IMR-90 (cell line): ENCODE measurements at regions not wholly inside any gene's neighbourhood (a gene's known extent, or its start where the extent isn't known, plus 50 kb on each side); places are given as distances from the start of the nearest gene placed in this dataset.

Experiments
- ATAC-seq: fragments of 200-7000 bp; cut with Tn5 transposase; 2 replicates; pipeline ENCODE4 v1.9.1; 2020; ENCODE audit warnings: low read depth, mild to moderate bottlenecking, moderate library complexity
- BruUV-seq: library from RNA; stranded (reverse); fragments of 400-500 nt; replicated peaks from 2 replicates; lab custom pipeline; 2021; lab: Mats Ljungman, UMichigan
- CTCF ChIA-PET: fragments of 300-600 bp; formaldehyde crosslinking; extraction: SDS; loops from one replicate; lab custom pipeline; 2021; ENCODE audit warnings: antibody characterized with exemption; lab: Yijun Ruan, JAX
- POLR2A ChIA-PET: fragments of 300-600 bp; sonication (Branson Sonifier 250); formaldehyde crosslinking; loops from one replicate; lab custom pipeline; 2022; ENCODE audit warnings: antibody characterized with exemption; ENCODE audit not compliant: unreplicated experiment; lab: Charles Lee
- DNase-seq: peaks from one replicate; pipeline ENCODE4 v3.0.0; 2013
- H2AFZ ChIP-seq: replicated peaks from 2 replicates; pipeline ENCODE3; 2013; ENCODE audit warnings: low read length, mild to moderate bottlenecking; ENCODE audit not compliant: poor library complexity
- H2AK5ac ChIP-seq: 2 replicates; pipeline ENCODE4 v1.6.1; 2013; ENCODE audit warnings: low read depth, low read length, inconsistent platforms
- H2AK9ac ChIP-seq: replicated peaks from 2 replicates; pipeline ENCODE3; 2013; ENCODE audit warnings: mild to moderate bottlenecking, low read depth, low read length, moderate library complexity; ENCODE audit not compliant: poor library complexity
- H2BK120ac ChIP-seq: 2 replicates; pipeline ENCODE4 v1.6.1; 2013; ENCODE audit warnings: low read depth, low read length, inconsistent platforms
- H2BK15ac ChIP-seq: 3 replicates; pipeline ENCODE4 v1.6.1; 2013; ENCODE audit warnings: low read depth, low read length, inconsistent platforms
- H2BK20ac ChIP-seq: 2 replicates; pipeline ENCODE4 v1.6.1; 2013; ENCODE audit warnings: low read depth, mild to moderate bottlenecking, inconsistent platforms, low read length, moderate library complexity
- H2BK5ac ChIP-seq: 2 replicates; pipeline ENCODE4 v1.6.1; 2013; ENCODE audit warnings: mild to moderate bottlenecking, low read depth, low read length, inconsistent platforms; ENCODE audit not compliant: poor library complexity, severe bottlenecking
- H3K14ac ChIP-seq: replicated peaks from 2 replicates; pipeline ENCODE4 v1.6.1; 2013; ENCODE audit warnings: low read depth, low read length, inconsistent platforms
- H3K18ac ChIP-seq: 2 replicates; pipeline ENCODE4 v1.6.1; 2013; ENCODE audit warnings: low read depth, low read length, control low read depth
- H3K23ac ChIP-seq: 2 replicates; pipeline ENCODE4 v1.6.1; 2013; ENCODE audit warnings: low read depth, low read length, inconsistent platforms
- H3K27ac ChIP-seq: 2 replicates; pipeline ENCODE4 v1.5.1; 2013; ENCODE audit warnings: mild to moderate bottlenecking, control low read depth, low read length; ENCODE audit not compliant: insufficient read depth
- H3K27me3 ChIP-seq: 2 replicates; pipeline ENCODE4 v1.6.1; 2013; ENCODE audit warnings: low read length; ENCODE audit not compliant: control insufficient read depth, insufficient read depth
- H3K36me3 ChIP-seq: 2 replicates; pipeline ENCODE4 v1.6.1; 2013; ENCODE audit warnings: low read length, mixed read lengths; ENCODE audit not compliant: control insufficient read depth, insufficient read depth
- H3K4ac ChIP-seq: 2 replicates; pipeline ENCODE4 v1.6.1; 2013; ENCODE audit warnings: low read depth, low read length, inconsistent platforms
- H3K4me1 ChIP-seq: 2 replicates; pipeline ENCODE4 v1.6.1; 2013; ENCODE audit warnings: low read length, mixed read lengths; ENCODE audit not compliant: control insufficient read depth, insufficient read depth
- H3K4me2 ChIP-seq: 2 replicates; pipeline ENCODE4 v1.6.1; 2013; ENCODE audit warnings: low read depth, mild to moderate bottlenecking, control low read depth, low read length, moderate library complexity
- H3K4me3 ChIP-seq: 2 replicates; pipeline ENCODE4 v1.5.1; 2013; ENCODE audit warnings: low read depth, mild to moderate bottlenecking, control low read depth, low read length, moderate library complexity; ENCODE audit not compliant: insufficient read depth
- H3K56ac ChIP-seq: 2 replicates; pipeline ENCODE4 v1.6.1; 2013; ENCODE audit warnings: low read length, inconsistent platforms; ENCODE audit not compliant: insufficient read depth; ENCODE audit errors: extremely low read depth
- H3K79me1 ChIP-seq, 2 experiments: 2 replicates each; pipeline ENCODE4 v1.6.1; 2013; ENCODE audit warnings: low read length in 2 of 2, inconsistent platforms in 1 of 2, low read depth in 1 of 2
- H3K9ac ChIP-seq: 2 replicates; pipeline ENCODE4 v1.6.1; 2013; ENCODE audit warnings: low read depth, low read length, control low read depth
- H3K9me1 ChIP-seq: 2 replicates; pipeline ENCODE4 v1.6.1; 2013; ENCODE audit warnings: low read length, inconsistent platforms; ENCODE audit not compliant: insufficient read depth
- H3K9me3 ChIP-seq: 2 replicates; pipeline ENCODE4 v1.6.1; 2013; ENCODE audit warnings: low read length; ENCODE audit not compliant: control insufficient read depth, insufficient read depth
- H4K20me1 ChIP-seq: 2 replicates; pipeline ENCODE4 v1.6.1; 2013; ENCODE audit warnings: low read length, inconsistent platforms; ENCODE audit not compliant: insufficient read depth
- H4K5ac ChIP-seq: 2 replicates; pipeline ENCODE4 v1.6.1; 2013; ENCODE audit warnings: mild to moderate bottlenecking, low read depth, low read length, control low read depth
- H4K8ac ChIP-seq, 2 experiments: 2 replicates each; pipeline ENCODE4 v1.6.1; 2013; ENCODE audit warnings: low read depth in 2 of 2, low read length in 2 of 2, control low read depth in 1 of 2, inconsistent platforms in 1 of 2
- H4K91ac ChIP-seq: 2 replicates; pipeline ENCODE4 v1.6.1; 2013; ENCODE audit warnings: low read depth, low read length, inconsistent platforms; ENCODE audit not compliant: insufficient read depth
- BHLHE40 ChIP-seq: fragments of 150-350 bp; IDR thresholded peaks from 2 replicates; pipeline ENCODE4 v1.6.1; 2016; ENCODE audit warnings: mild to moderate bottlenecking, low read depth, low read length
- CEBPB ChIP-seq: IDR thresholded peaks from 2 replicates; pipeline ENCODE4 v1.6.1; 2012; ENCODE audit warnings: low read depth, low read length, improper control_type of control experiment
- CHD1 ChIP-seq: IDR thresholded peaks from 2 replicates; pipeline ENCODE4 v1.6.1; 2012; ENCODE audit warnings: low read depth, low read length, improper control_type of control experiment
- CTCF ChIP-seq: conservative IDR thresholded peaks from 2 replicates; pipeline ENCODE4 v1.5.1; 2012; ENCODE audit warnings: mild to moderate bottlenecking, low read depth, low read length, improper control_type of control experiment
- ELK1 ChIP-seq: fragments of 150-350 bp; IDR thresholded peaks from 2 replicates; pipeline ENCODE4 v1.6.1; 2016; ENCODE audit warnings: low read depth, mild to moderate bottlenecking, low read length, moderate library complexity, borderline replicate concordance
- FOS ChIP-seq: fragments of 150-350 bp; IDR thresholded peaks from 2 replicates; pipeline ENCODE4 v1.6.1; 2016; ENCODE audit warnings: low read depth, low read length
- MAFK ChIP-seq: IDR thresholded peaks from 2 replicates; pipeline ENCODE4 v1.6.1; 2012; ENCODE audit warnings: low read depth, low read length, improper control_type of control experiment
- MAZ ChIP-seq: IDR thresholded peaks from 2 replicates; pipeline ENCODE4 v1.6.1; 2012; ENCODE audit warnings: low read depth, mild to moderate bottlenecking, low read length, improper control_type of control experiment, moderate library complexity, borderline replicate concordance
- MXI1 ChIP-seq: IDR thresholded peaks from 2 replicates; pipeline ENCODE4 v1.6.1; 2012; ENCODE audit warnings: low read depth, mild to moderate bottlenecking, low read length, moderate library complexity, borderline replicate concordance
- NFE2L2 ChIP-seq: fragments of 150-350 bp; IDR thresholded peaks from 2 replicates; pipeline ENCODE4 v1.6.1; 2016; ENCODE audit warnings: low read depth, mild to moderate bottlenecking, low read length
- POLR2A ChIP-seq: IDR thresholded peaks from 2 replicates; pipeline ENCODE4 v1.6.1; 2012; ENCODE audit warnings: mild to moderate bottlenecking, low read depth, low read length
- RAD21 ChIP-seq: IDR thresholded peaks from 2 replicates; pipeline ENCODE4 v1.6.1; 2012; ENCODE audit warnings: low read length, improper control_type of control experiment
- RFX5 ChIP-seq: IDR thresholded peaks from 2 replicates; pipeline ENCODE4 v1.8.0; 2012; ENCODE audit warnings: low read depth, mild to moderate bottlenecking, low read length, moderate library complexity
- SMC3 ChIP-seq: fragments of 150-350 bp; IDR thresholded peaks from 2 replicates; pipeline ENCODE4 v1.6.1; 2016; ENCODE audit warnings: low read depth, mild to moderate bottlenecking, antibody characterized with exemption, low read length, moderate library complexity
- USF2 ChIP-seq: fragments of 150-350 bp; IDR thresholded peaks from 2 replicates; pipeline ENCODE4 v1.6.1; 2017; ENCODE audit warnings: mild to moderate bottlenecking, antibody characterized with exemption, low read length, low read depth
- WGBS, 2 experiments: methylation state at CpG; one replicate each; pipeline versions ENCODE4 v1.1.5 to v1.1.7; 2013; ENCODE audit warnings: missing lambda C conversion rate in 2 of 2; ENCODE audit not compliant: insufficient read length in 1 of 2; ENCODE audit errors: extremely low coverage in 2 of 2; 5-methylcytosine and 5-hydroxymethylcytosine counted together
- dilution Hi-C: fragments of 300-500 bp; cut with HindIII; formaldehyde crosslinking; loops from one replicate; pipeline ENCODE4 v1.14.3; 2018; ENCODE audit warnings: low sequenced_read_pairs; ENCODE audit not compliant: unreplicated experiment
- in situ Hi-C: fragments of 300-500 bp; cut with MboI; formaldehyde crosslinking; loops from 3 replicates; pipeline ENCODE4 v1.14.3; 2019; ENCODE audit warnings: low sequenced_read_pairs, inconsistent platforms, mixed read lengths
- intact Hi-C: fragments of 100-400 bp; cut with micrococcal nuclease; formaldehyde crosslinking; loops from 2 replicates; pipeline ENCODE4 v1.10.0; 2022

GRCh38 chr5:28190011-28190410, 1151.6 kb upstream of the CDH9 start:
- WGBS, 2 experiments, result no CpG with 5 or more reads among the region's 2 CpGs
- no TSS peak for BruUV-seq
- no peaks in the 10 kb centered on the region for H3K4me1 ChIP-seq
- no peak overlapping the region for H3K27ac ChIP-seq
- no peaks in the 10 kb centered on the region for H3K9me1 ChIP-seq
- no peak overlapping the region for H2BK5ac ChIP-seq
- in situ Hi-C loops, result no loop called here
- ChIA-PET POLR2A (no interaction called here), CTCF (no interaction called here)
- no peak overlapping the region for H4K8ac ChIP-seq
- no peak overlapping the region for H3K4ac ChIP-seq
- H2BK20ac ChIP-seq, result no peak overlapping the region
- intact Hi-C loops, result no loop called here
- H4K5ac ChIP-seq, result no peak overlapping the region
- no peak overlapping the region for H4K91ac ChIP-seq
- no peak overlapping the region for H2BK120ac ChIP-seq
- H4K20me1 ChIP-seq, result no peaks in the 10 kb centered on the region
- no peak overlapping the region for H2BK15ac ChIP-seq
- H3K23ac ChIP-seq, result no peak overlapping the region
- H3K18ac ChIP-seq, result no peak overlapping the region
- H3K9me3 ChIP-seq, result peaks cover 6% of the 10 kb centered on the region
- no peaks in the 10 kb centered on the region for H3K79me1 ChIP-seq
- TF ChIP-seq RFX5 (no peak), MAFK (no peak), RAD21 (no peak), CEBPB (no peak), ELK1 (no peak), SMC3 (no peak), CHD1 (no peak), CTCF (no peak), NFE2L2 (no peak), MAZ (no peak), BHLHE40 (no peak), MXI1 (no peak), FOS (no peak), POLR2A (no peak), USF2 (no peak)
- H3K4me3 ChIP-seq, result no peak overlapping the region
- no peak overlapping the region for H3K56ac ChIP-seq
- H3K27me3 ChIP-seq, result no peaks in the 10 kb centered on the region
- ATAC-seq (no peak), DNase-seq (no peak)
- H2AK5ac ChIP-seq, result no peak overlapping the region
- dilution Hi-C loops, result no loop called here
- H3K14ac ChIP-seq, result no peak overlapping the region
- H2AFZ ChIP-seq, result no peak overlapping the region
- no peak overlapping the region for H2AK9ac ChIP-seq
- no peak overlapping the region for H3K4me2 ChIP-seq
- no peaks in the 10 kb centered on the region for H3K36me3 ChIP-seq
- H3K9ac ChIP-seq, result no peak overlapping the region
